GM21447 (cell line): ENCODE measurements at regions not wholly inside any gene's neighbourhood (a gene's known extent, or its start where the extent isn't known, plus 50 kb on each side); places are given as distances from the start of the nearest gene placed in this dataset.

ENCODE experiments used
- ATAC-seq: cut with Tn5 transposase; IDR thresholded peaks from one replicate; pipeline ENCODE4 v1.9.1; 2021; ENCODE audit not compliant: unreplicated experiment

DNA sequence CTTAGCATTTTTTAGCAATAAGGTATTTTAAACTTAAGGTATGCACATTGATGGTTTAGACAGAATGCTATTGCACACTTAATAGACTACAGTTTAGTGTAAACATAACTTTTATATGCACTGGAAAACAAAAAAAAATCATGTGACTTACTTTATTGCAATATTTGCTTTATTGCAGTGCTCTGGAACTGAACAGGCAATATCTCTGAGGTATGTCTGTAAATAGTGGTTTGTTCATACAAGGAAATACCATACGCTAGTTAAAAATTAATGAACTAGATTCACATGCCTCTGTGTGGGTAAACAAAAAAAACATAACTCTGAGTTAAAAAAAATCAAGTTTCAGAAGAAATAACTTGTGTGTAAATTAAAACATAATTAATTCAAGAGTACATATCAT, 479.0 kb upstream of the MKI67 start:
- no peak for ATAC-seq

DNA sequence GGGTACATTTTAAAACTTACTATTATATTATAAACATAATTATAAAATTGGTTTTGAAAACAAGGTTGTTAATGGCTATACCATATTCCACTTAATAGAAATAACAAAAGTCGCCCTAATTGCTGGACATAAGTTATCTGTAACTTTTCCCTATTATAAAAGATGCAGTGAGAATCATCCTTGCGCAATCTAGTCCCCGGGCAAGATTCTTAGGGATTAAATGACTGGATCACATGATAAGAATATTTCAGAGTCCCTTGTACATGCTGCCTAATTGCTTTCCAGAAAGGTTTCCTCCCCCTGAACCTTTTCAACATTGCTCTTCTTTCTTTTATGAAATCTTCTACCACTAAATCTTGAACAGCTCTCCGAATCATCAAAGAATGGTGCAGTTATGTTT, 479.8 kb upstream of the MKI67 start:
- ATAC-seq, result no peak

DNA sequence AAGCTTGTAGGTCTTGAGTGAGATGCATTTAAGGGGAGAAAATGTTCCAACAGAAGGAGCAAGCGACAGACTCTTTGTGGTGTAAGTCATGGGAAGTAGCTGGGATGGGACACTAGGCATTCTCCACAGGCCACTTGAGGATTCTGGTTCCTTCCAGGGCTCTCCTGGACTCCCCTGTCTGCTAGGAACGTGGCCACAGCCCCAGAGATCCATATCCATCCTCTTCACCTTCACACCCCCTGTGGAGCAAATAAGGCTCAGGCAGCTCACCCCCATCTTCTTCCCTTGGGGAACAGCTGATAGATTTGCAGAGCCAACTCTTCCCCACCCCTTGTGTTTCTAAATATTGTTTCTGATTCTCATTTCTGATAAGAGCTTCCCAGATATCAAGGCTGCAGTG, 482.6 kb upstream of the MKI67 start:
- ATAC-seq, result no peak

DNA sequence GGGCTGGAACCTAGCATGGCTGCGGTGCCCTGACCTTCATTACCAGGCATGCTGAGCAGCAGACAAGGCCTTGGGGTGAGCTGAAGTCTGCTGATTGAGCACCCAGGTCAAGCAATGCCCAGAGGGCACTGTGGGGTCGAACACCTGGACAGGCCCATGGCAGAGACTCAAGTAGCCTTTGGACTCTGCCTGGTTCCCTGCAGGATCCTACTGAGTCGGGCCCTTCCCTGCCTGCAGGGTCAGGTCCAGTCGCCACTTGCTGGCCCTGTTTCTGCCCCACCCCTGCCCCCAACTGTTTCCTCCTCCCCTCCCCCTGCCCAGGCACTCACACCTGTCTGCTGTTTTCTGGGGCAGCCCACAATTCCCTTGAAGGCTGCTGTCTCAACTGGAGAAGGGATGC, 483.2 kb upstream of the MKI67 start:
- no peak for ATAC-seq

DNA sequence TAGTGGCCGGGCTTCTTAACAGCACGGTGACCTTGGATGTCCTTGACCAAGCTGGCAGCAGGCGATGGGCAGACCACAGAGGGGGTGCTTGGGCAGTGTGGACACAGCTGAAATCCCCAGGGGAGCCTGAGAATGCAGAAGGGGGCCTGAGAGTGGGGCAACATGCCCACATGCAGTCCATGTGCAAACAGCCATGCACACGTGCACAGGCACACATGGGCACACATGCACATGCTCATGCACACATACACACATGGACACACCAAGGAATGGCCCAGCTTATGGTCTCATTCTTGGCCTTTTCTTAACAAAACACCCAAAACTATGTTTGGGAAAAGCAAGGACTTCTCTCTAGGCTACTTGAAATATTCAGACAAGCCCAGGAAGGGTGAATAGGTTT, 483.9 kb upstream of the MKI67 start:
- ATAC-seq, result no peak

DNA sequence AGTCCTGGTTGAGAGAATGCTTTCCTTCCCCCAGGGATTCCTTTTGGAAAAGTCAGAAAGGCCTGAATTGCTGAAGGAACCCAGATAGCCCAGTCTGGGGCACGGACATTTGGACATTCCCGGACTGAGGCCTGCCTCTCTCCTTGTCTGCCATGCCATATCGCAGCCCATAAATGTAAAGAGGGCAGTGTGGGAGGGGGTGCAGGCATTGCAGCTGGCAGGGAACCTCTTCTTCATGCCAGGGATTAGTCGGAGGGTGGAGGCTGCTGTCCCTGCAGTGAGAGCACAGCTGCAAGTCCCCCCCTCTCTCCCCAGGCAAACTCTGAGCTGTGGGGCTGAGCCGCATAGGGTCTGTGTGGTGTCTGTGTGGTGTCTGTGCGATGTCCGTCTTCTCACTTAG, 486.0 kb upstream of the MKI67 start:
- no peak for ATAC-seq

DNA sequence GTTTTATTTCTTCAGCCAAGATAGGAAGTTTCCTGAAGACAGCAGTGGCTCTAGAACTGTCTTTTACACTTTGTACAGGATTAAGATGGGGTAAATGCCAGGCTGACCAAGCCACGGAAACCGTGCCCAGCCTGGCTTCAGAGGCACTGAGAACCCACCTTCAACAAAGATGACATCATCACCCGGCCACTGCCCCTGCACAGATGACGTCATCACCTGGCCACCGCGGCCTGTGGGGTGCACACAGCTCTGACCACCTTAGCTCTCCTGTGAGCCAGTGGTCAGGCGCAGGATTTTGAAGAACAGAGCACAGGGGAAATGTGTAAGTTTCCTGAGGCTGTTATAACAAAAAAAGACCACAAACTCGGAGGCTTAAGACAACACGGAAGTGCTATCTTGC, 486.4 kb upstream of the MKI67 start:
- no peak for ATAC-seq

DNA sequence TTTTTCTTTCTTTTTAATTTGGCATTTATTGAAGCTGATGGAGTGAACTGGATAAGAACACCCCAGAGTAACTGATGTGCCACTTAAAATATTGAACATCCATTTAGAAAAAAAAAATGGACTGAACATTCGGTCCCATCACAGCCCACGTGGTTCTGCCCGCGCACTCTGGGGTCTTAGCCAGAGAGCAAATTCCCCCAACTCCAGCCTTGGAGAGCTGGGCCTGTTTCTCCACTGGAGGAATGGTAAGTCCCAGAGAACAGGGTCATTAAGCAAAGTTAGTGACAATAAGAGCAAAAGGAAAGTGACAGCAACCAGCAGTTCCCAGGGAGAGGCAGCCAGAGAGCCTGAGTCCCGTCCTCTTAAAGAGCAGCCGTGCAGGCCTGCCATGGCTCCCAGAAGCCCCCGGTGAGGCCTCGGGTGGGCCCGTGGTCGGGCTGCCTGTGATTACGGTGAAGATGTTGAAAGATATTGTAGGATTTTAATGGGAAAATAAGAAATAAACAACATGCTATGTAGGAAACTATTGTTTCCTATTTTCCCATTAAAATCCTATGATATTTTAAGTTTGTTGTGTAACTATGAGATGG, 487.9 kb upstream of the MKI67 start:
- no peak for ATAC-seq

DNA sequence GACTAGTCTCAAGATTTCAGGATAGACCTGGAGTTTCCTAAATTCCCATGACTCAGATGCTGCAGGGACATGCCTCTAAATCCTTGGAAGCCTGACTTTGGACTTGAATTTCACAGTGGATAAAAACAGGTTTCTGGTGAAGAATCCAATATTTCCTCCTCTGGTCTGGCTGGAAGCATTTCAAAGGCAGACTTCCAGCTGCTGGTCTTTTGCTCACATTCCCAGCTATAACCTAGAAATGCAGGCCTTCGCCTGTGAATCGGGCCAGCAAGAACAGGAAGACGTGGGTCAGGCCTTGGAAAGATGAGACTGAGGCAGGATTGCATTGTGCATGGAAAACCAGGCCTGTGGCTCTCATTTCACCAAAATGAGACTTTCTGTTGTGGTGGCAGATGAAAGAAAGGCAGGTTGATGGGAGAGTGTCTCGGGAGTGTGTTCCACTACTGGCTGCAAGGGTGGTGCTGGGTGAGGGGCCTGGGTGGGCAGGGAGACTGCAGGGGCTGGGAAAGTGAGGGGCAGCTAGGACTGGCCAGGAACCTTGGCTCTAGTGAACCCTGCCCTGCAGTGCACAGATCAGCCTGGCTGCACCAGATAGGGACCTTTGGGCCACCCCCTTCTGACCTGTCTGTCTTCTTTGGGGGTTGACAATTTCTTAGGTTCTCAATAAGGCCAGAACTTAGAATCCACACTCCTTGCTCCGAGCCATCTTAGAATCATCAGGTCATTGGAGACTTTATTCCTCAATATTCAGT, 488.8 kb upstream of the MKI67 start:
- no peak for ATAC-seq

DNA sequence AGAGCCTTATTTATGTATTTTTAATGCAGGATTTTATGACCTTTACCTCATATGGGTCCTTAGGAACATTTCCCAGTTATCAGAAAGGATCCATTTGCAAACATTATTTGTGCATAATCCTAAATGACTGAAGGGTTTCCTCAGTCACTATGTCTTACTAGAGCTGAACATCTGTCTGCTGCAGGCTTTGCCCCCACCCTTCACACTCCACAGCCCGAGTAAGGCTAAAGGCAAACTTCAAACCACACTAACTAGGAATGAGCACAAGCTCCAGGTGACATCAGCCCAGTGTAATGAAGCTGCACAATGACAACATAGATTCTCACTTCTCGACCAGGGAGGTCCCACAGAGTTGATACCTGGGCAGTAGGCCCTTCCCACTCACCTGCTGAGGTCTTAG, 491.3 kb upstream of the MKI67 start:
- ATAC-seq, result no peak

DNA sequence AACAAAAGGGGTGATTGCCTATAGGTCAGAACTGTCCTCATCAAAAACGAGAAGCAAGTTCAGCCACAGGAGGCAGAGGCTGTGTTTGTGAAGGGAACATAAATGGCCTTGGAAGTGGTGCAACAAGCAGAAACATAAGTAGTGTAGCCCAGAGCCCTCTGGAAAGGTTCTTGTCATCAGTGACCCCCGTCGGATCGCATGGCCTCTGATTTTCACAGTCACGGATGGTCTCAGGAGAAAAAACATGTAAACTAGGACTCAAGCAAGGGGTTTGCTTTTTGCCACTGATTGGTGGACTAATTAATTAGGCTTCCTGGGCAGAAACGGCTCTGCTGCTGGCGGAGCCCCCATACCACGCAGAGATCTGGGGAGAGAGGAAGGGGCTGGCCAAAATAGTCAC, 496.5 kb upstream of the MKI67 start:
- ATAC-seq, result no peak

DNA sequence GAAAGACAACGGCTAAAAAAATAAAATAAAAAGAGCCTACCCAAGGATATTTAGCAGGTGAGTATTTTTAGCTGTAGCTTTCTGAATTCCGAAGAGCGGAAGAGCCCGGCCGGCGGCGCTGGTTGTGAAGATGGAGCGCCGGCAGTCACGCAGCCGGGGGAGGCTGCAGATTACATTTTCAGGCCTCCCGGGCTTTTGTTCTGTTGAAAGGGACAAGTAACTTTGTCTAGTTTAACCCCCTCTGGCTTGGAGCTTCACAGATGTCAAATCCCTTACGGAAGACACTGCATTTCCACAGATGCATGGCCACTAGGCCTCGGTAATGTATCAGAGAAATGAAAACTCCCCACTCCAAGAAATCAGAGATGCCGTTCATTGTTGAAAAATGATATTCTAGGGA, 497.6 kb upstream of the MKI67 start:
- no peak for ATAC-seq

DNA sequence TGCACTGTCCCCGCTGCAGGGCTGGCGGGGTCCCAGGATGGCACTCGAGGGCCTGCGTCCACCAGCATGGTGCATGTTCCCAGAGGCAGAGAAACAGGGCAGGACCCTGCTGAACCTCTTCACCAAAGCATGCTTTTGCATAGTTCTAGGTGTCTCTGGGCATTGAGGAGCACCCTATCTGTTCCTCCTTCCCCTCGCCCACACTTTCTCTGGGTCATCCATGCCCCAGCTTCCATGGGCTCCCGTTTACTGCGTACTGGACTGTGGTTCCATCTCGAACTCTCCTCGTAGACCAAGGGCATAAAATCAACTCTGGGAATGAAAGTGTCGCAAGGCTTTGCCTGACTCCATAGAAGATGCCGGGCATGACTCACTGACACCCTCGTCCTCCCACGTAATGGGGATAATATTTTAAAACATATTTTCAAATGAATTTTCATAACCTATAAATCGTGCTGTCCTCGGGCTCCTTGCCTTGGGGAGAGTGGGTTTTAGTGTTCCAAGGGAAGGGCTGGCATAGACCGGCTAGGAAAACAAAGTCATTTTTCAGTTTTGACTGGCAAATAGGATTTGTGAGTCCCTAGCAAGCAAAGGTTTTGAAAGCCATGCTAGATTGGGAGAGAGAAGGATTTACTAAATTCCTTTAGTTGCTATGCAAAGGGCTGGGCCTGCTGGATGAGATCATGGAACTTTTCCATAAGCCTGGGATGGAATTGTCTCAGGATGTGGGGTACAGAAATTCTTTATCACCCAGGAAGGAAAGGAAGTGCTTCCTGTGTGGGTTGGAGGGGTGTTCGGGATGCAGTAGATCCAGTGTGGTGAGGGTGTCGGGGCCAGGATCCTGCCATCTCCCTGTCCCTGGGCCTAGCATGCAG, 498.7 kb upstream of the MKI67 start:
- ATAC-seq, result no peak

DNA sequence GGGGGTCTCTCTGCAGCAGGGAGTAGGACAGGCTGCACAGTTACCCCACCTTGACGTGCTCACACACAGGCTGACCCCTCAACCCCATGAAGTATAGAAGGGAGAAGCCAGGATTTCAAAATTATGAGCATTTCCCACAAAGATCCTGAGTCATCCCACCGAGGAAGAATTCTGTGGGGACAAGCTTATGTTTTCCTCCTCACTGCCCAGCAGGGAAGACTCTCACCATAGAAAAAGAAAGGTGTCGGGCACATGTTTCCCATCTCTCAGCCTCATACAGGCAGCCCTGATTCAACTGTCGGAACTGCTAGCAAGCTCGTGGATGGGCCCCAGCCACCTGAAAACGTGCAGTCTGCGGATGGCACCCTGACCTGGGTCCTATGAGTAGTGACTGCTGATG, 499.7 kb upstream of the MKI67 start:
- no peak for ATAC-seq

DNA sequence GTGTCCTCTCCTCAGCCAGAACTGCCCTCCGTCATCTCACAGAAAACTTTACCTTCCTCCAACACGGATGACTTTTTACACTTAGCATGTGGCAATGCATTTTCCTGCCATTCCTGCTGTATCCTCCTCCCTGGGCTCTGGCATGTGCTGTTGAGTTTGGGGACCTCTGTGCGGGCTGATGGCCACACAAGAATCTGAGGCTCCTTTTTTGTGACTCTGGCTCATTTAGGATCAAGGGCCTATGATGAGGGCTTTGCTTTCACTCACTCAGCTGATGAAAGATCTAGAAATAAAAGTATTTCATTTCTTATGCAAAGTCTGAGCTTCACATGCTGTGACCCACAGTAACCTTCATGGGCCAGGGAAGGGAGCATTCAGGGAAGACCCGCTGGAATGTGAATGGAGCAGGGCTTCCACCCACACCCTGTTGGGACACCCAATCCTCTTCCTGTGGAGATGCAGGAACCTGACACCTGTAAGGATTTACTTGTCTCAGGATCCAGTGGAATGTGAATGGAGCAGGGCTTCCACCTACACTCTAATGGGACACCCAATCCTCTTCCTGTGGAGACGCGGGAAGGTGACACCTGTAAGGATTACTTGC, 500.3 kb upstream of the MKI67 start:
- no peak for ATAC-seq

DNA sequence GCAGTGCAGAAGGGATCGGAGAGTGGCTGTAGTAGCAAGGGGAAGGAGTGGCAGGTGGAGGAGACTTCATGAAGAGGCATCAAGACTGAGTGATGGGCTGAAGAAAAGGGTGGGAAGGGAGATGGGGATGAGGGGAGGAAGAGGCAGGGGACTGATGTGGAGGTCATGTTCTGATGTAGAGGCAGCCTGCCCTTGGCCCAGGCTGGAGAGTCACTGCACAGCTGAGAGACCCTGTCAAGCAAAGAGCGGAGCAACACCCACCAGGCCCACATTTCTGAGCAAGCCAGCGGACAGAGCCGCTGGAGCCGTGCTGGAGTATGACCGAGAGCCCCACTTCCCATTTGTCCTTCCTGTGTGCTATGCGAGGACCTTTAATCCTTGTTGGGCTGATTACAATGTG, 501.6 kb upstream of the MKI67 start:
- ATAC-seq, result no peak

DNA sequence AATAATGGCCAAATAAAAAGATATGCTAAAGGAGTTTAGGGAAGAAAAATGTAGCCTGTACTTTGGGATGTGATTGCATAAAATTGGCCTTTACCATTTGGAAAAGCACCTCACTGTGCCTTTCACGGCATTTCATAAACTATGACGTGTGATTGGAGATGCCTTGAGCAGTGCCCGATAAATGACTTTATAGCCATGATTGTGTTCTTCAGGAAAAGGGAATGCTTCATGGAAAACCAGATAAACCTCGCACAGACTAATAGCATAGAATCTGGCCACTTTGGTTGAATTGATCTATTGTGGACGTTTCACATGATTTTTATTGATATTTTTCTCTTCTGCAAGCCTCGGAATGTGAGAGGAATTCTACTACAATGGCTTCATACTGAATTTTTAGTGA, 502.0 kb upstream of the MKI67 start:
- no peak for ATAC-seq

DNA sequence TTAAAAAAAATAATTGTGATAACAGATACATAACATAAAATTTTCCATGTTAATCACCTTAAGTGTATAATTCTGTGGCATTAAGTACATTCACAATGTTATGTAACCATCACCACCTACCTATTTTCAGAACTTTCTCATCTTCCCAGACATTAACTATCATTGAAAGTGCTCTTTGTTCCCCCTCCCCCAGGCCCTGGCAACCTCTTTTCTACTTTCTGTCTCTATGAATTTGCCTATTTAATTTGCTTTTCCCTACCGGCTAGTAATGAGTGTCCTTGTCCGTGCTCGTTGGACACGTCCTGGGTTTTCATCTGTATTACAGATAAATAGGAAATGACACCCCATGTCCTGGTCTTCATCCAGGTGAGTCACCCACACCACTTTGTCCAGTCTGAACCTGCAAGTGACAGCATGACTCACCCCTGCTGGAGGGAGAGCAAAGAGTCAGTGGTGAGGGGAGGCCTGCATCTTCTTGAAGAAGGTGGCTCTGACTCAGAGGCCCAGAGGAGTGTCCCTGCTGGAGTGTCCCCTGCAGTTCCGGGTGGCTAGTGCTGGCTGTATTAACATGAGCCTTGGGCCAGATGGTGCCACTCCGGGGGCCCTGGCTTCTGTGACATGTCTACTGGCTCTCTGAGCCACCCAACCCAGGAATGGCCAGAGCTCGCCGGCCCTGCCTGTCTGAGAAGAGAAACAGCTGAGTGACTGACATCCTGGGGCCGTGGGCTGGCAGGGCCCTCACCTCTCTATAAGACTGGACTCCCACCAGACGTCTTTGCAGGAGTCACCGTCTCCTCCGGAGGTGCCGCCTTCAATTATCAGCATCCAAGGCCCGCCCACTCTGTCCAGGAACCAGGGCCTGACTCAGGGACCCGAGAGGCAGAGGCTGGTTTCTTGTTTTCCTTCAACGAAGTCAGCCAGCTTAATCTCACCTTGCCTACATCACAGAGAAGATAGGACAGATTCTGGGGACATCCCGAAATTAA, 503.2 kb upstream of the MKI67 start:
- no peak for ATAC-seq

DNA sequence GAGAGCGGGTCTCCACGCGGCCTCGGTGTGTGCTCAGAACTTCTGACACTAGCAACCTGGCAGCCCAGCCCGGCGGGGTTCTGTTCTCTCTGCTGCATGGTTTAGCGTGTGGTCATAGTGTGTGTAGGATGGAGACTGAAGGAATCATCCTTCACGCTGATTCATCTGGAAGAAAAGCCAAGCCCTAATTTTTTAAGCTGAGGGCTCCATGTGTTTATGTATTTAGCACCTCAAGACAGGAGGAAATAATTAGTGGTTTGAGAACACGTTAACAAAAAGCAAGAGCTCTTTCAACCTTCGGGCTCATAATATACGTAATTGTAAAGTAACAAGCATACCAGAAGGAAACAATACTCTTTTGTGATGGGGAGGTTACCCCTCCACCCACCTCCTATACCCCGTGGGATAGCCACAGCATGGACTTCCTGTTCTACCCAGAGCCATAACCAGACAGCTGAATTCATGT, 504.6 kb upstream of the MKI67 start:
- no peak for ATAC-seq

DNA sequence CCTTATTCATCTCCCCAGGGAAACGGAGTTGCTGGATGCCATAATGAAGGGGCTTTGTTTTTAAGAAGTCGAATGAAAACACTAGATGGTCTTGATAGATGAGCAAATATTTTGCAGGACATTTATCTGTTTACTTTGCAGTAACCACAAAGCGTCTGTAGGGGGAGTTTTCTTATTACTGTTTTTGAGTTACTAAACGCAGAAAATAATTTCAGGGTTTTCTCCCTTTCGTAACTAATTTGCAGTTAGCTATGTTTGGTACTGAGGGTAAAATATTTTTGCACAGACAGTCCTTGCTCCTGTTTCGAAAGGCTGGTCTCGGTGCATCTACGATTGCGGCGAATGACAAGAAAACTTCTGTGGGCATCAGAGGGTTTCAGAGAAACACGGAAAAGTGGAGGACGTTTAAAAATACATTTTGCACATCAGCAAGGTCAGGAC, 505.6 kb upstream of the MKI67 start:
- ATAC-seq, result no peak
